ENCODE measurements at regions not wholly inside any gene's neighbourhood (a gene's known extent, or its start where the extent isn't known, plus 50 kb on each side); places are given as distances from the start of the nearest gene placed in this dataset.
A peak's percentile ranks its signal among the peaks of the same experiment; 100 is the strongest.

DNA sequence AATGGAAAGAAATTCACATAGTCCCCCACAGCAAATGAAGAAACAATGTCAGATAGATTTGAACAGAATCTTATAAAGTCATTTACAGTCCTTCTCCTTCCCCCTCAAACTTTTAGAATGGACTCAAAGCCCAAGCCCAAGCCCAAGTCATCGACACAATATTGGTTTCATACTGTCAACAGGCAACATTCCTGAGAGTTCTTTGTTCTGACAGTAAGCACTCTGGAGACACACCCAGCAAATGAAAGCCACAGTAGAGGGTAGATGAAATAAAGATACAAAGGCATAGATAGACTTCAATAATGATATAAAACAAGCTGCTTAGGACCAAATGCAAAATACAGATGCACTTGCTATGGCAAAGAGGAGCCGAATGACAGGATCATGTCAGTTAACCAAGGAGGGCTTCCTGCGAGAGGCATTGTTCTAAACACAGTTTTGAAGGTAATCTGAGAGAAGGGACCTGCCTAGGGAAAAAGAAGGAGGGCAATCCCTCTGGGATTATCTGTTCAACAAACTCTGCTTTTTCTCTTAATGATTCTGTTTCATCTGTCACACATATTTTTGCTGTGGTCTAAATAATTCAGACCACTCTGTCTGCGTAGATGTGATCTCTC, 97.1 kb upstream of the MAP4K3 start:
- Histone ChIP-seq H3K14ac (ENCODE audit: insufficient read length) (no peak overlapping the region), H3K4me1 (replicated peaks in 1 of 4; ENCODE audit: control insufficient read depth in 3 of 4, insufficient read depth in 4 of 4, low read length in 3 of 4) (peaks cover 0 to 2% (median 0%) of the 10 kb centered on the region in 4 experiments; a peak in 1 of 7 replicates), H2BK120ac (replicated peaks; ENCODE audit: low read depth, low read length) (no peak overlapping the region), H3K4ac (replicated peaks; ENCODE audit: insufficient read length, low read depth, low read length) (no peak overlapping the region), H2AFZ (ENCODE audit: low read length) (no peak overlapping the region), H3K79me1 (ENCODE audit: low read depth, low read length) (no peaks in the 10 kb centered on the region), H4K5ac (ENCODE audit: insufficient read length, low read depth, low read length) (no peak overlapping the region), H3K9me3 (ENCODE audit: insufficient read depth in 2 of 2, low read depth in 1 of 2, low read length in 1 of 2) (no peaks in the 10 kb centered on the region), H2AK5ac (ENCODE audit: low read depth, low read length) (no peak overlapping the region), H3K9ac (replicated peaks in 1 of 4; ENCODE audit: extremely low read depth in 1 of 4, low read depth in 3 of 4, low read length in 3 of 4) (no peak overlapping the region), H3K79me2 (ENCODE audit: control insufficient read depth in 1 of 2, insufficient read depth in 2 of 2, low read length in 2 of 2) (no peaks in the 10 kb centered on the region), H3K4me2 (ENCODE audit: insufficient read depth in 1 of 2, low read depth in 2 of 2, low read length in 2 of 2) (no peak overlapping the region), H3K36me3 (ENCODE audit: control insufficient read depth in 2 of 4, insufficient read depth in 4 of 4, low read length in 3 of 4) (no peaks in the 10 kb centered on the region), H3K4me3 (ENCODE audit: extremely low read depth in 1 of 4, insufficient read depth in 2 of 4, low read depth in 3 of 4, low read length in 4 of 4) (no peak overlapping the region), H2BK5ac (ENCODE audit: low read depth, low read length) (no peak overlapping the region), H2BK15ac (ENCODE audit: low read length) (no peak overlapping the region), H4K91ac (replicated peaks; ENCODE audit: insufficient read length, low read length) (no peak overlapping the region), H3K56ac (replicated peaks; ENCODE audit: insufficient read length, low read depth, low read length) (no peak overlapping the region), H4K8ac (ENCODE audit: extremely low read depth, insufficient read depth, low read length) (no peak overlapping the region), H3K23me2 (ENCODE audit: low read depth, low read length) (no peaks in the 10 kb centered on the region), H3K18ac (ENCODE audit: extremely low read depth, low read length) (no peak overlapping the region), H3K23ac (ENCODE audit: insufficient read length) (no peak overlapping the region), H3K27ac (ENCODE audit: low read depth, low read length) (no peak overlapping the region), H2BK20ac (ENCODE audit: low read length) (no peak overlapping the region), H4K20me1 (replicated peaks in 1 of 2; ENCODE audit: control insufficient read depth in 1 of 2, insufficient read depth in 2 of 2, low read length in 2 of 2) (no peaks in the 10 kb centered on the region), H2BK12ac (ENCODE audit: low read depth, low read length) (no peak overlapping the region), H3K27me3 (replicated peaks in 1 of 4; ENCODE audit: control insufficient read depth in 3 of 4, extremely low read depth in 1 of 4, insufficient read depth in 3 of 4, low read length in 3 of 4) (no peaks in the 10 kb centered on the region)
- TF ChIP-seq TEAD4 (IDR thresholded peaks at IDR 0.05; ENCODE audit: low read depth, low read length) (0 out of 2 replicates have a peak, but pooled peaks have one; percentile 44), KDM5A (IDR thresholded peaks at IDR 0.05; ENCODE audit: low read length) (no peak)
- CTCF ChIA-PET (ENCODE audit: partially characterized antibody): interaction anchor here (0.6 to 1.9 kb wide), 3 partner anchors 10 to 195 kb away, joined by 3 to 6 read pairs (median 3); no protein-coding TSS in a partner anchor
- no peak for FAIRE-seq
- POLR2A ChIA-PET (ENCODE audit: partially characterized antibody): no interaction called here
- WGBS, 2 experiments (ENCODE audit: extremely low coverage in 1 of 2, insufficient coverage in 1 of 2, insufficient read length in 1 of 2, insufficient replicate concordance in 2 of 2, low coverage in 1 of 2, low lambda C conversion rate in 2 of 2, missing lambda C conversion rate in 1 of 2): 88% methylated on average over 4 of the region's 4 CpGs; no CpG with 5 or more reads in 1 of the 2 experiments
- no peak for DNase-seq (ENCODE audit: low read depth in 1 of 2, low spot score in 2 of 2)

Data from H1 (cell line).